ENCODE measurements at regions not wholly inside any gene's neighbourhood (a gene's known extent, or its start where the extent isn't known, plus 50 kb on each side); places are given as distances from the start of the nearest gene placed in this dataset.

- FAIRE-seq: no peak
- DNase-seq (ENCODE audit: low read depth, low spot score): no peak
Measured at GRCh38 chr13:47288546-47288945, 391.7 kb upstream of the HTR2A start.

More at GRCh38 chr13:47288546-47288945, 391.7 kb upstream of the HTR2A start:
- Histone ChIP-seq H3K4me3 (replicated peaks in 1 of 3; ENCODE audit: insufficient read depth in 1 of 3, low read depth in 1 of 3, low read length in 3 of 3) (no peak overlapping the region), H3K9me3 (replicated peaks; ENCODE audit: control insufficient read depth, insufficient read depth, low read length) (peaks cover 10% of the 10 kb centered on the region), H3K4me1 (ENCODE audit: control insufficient read depth, extremely low read depth, insufficient read depth, low read length) (no peaks in the 10 kb centered on the region), H3K79me2 (ENCODE audit: control insufficient read depth, insufficient read depth, low read length) (no peaks in the 10 kb centered on the region), H3K9me1 (replicated peaks; ENCODE audit: control insufficient read depth, extremely low read depth, insufficient read depth, low read length) (no peaks in the 10 kb centered on the region), H2AFZ (ENCODE audit: low read depth, low read length) (no peak overlapping the region), H3K4me2 (ENCODE audit: insufficient read depth, low read length) (no peak overlapping the region), H4K20me1 (replicated peaks; ENCODE audit: control insufficient read depth, extremely low read depth, insufficient read depth, low read length) (no peaks in the 10 kb centered on the region), H3K36me3 (ENCODE audit: control insufficient read depth in 2 of 2, extremely low read depth in 1 of 2, insufficient read depth in 2 of 2, low read length in 2 of 2) (no peaks in the 10 kb centered on the region), H3K9ac (replicated peaks; ENCODE audit: extremely low read depth, insufficient read depth, low read length) (no peak overlapping the region), H3K27ac (ENCODE audit: insufficient read depth, low read depth, low read length) (no peak overlapping the region), H3K27me3 (ENCODE audit: control insufficient read depth in 2 of 2, insufficient read depth in 2 of 2, low read length in 2 of 2) (no peaks in the 10 kb centered on the region)
- BruUV-seq (replicated peaks): no TSS peak
- intact Hi-C loops (cut with micrococcal nuclease) (no loop called here), dilution Hi-C loops (cut with MboI; ENCODE audit: extremely low pct_ligation_motif_present, low sequenced_read_pairs) (no loop called here)
- TF ChIP-seq GATA2 (IDR thresholded peaks at IDR 0.05; ENCODE audit: insufficient read depth, insufficient read length, low read depth, low read length): no peak
- TF ChIP-seq MYC (IDR thresholded peaks at IDR 0.05; ENCODE audit: low read depth, low read length): no peak
- no peak for TF ChIP-seq POLR2A (IDR thresholded peaks at IDR 0.05; ENCODE audit: low read depth, low read length)
- TF ChIP-seq POLR2AphosphoS5 (IDR thresholded peaks at IDR 0.05; ENCODE audit: insufficient read depth, low read depth, low read length): no peak
- TF ChIP-seq CTCF (IDR thresholded peaks at IDR 0.05; ENCODE audit: extremely low read depth in 1 of 2, insufficient read depth in 1 of 2, low read depth in 1 of 2, low read length in 2 of 2): no peak
- TF ChIP-seq FOS (IDR thresholded peaks at IDR 0.05; ENCODE audit: borderline replicate concordance, insufficient read depth, low read length): no peak
- no peak for TF ChIP-seq EZH2 (IDR thresholded peaks at IDR 0.05; ENCODE audit: borderline replicate concordance, low read depth, low read length, severe bottlenecking)
- no peak for TF ChIP-seq MAX (IDR thresholded peaks at IDR 0.05; ENCODE audit: insufficient read depth, insufficient read length)
- no peak for TF ChIP-seq JUN (IDR thresholded peaks at IDR 0.05; ENCODE audit: borderline replicate concordance, insufficient read depth, insufficient read length, low read depth)
- POLR2A ChIA-PET: no interaction called here
- CTCF ChIA-PET: no interaction called here
